ENCODE measurements at regions not wholly inside any gene's neighbourhood (a gene's known extent, or its start where the extent isn't known, plus 50 kb on each side); places are given as distances from the start of the nearest gene placed in this dataset.

DNA sequence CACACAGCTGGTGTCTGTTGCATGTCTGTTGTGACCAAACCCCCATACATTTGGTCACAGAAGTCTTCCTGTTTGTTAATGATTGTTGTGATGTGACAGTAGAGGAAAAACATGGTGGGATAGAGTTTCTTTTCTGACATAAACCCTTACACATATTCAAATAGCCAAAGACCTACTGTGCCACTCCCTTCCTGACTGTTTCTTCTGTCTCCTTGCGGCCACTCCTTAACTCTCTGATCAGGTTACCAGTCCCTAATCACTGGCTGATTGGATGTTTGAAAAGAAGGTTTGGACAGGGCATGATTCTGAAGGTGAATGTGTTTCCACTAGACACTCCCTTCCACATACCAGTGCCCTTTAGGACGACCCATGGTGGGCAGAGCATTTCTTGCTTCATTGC, 101.2 kb downstream of the SCP2D1 start:
- FAIRE-seq = no peak
- TF ChIP-seq HDAC6 (IDR thresholded peaks at IDR 0.05; ENCODE audit: low read depth, low read length) (no peak), EP300 (IDR thresholded peaks at IDR 0.05; ENCODE audit: borderline replicate concordance in 1 of 2, low read depth in 2 of 2, low read length in 2 of 2) (no peak), KDM5A (IDR thresholded peaks at IDR 0.05; ENCODE audit: low read length) (no peak), CEBPB (IDR thresholded peaks at IDR 0.05; ENCODE audit: low read depth, low read length) (no peak), SUZ12 (IDR thresholded peaks at IDR 0.05; ENCODE audit: low read length) (no peak)

More for the DNA sequence above, 101.2 kb downstream of the SCP2D1 start:
- no peak for DNase-seq (ENCODE audit: low read depth in 1 of 2, low spot score in 2 of 2)
- Histone ChIP-seq H3K4me3 (ENCODE audit: extremely low read depth in 1 of 4, insufficient read depth in 2 of 4, low read depth in 3 of 4, low read length in 4 of 4) (no peak overlapping the region), H3K27ac (ENCODE audit: low read depth, low read length) (no peak overlapping the region), H3K56ac (replicated peaks; ENCODE audit: insufficient read length, low read depth, low read length) (no peak overlapping the region), H4K5ac (ENCODE audit: insufficient read length, low read depth, low read length) (no peak overlapping the region), H3K23me2 (ENCODE audit: low read depth, low read length) (no peaks in the 10 kb centered on the region), H3K18ac (ENCODE audit: extremely low read depth, low read length) (no peak overlapping the region), H3K79me2 (ENCODE audit: control insufficient read depth in 1 of 2, insufficient read depth in 2 of 2, low read length in 2 of 2) (no peaks in the 10 kb centered on the region), H4K8ac (ENCODE audit: extremely low read depth, insufficient read depth, low read length) (no peak overlapping the region), H2BK20ac (ENCODE audit: low read length) (no peak overlapping the region), H2BK5ac (ENCODE audit: low read depth, low read length) (no peak overlapping the region), H3K9ac (replicated peaks in 1 of 4; ENCODE audit: extremely low read depth in 1 of 4, low read depth in 3 of 4, low read length in 3 of 4) (no peak overlapping the region), H2AK5ac (ENCODE audit: low read depth, low read length) (no peak overlapping the region), H3K27me3 (replicated peaks in 1 of 4; ENCODE audit: control insufficient read depth in 3 of 4, extremely low read depth in 1 of 4, insufficient read depth in 3 of 4, low read length in 3 of 4) (no peaks in the 10 kb centered on the region), H3K4ac (replicated peaks; ENCODE audit: insufficient read length, low read depth, low read length) (no peak overlapping the region), H3K4me2 (ENCODE audit: insufficient read depth in 1 of 2, low read depth in 2 of 2, low read length in 2 of 2) (no peak overlapping the region), H3K14ac (ENCODE audit: insufficient read length) (no peak overlapping the region), H3K9me3 (ENCODE audit: insufficient read depth in 2 of 2, low read depth in 1 of 2, low read length in 1 of 2) (no peaks in the 10 kb centered on the region), H3K4me1 (replicated peaks in 1 of 4; ENCODE audit: control insufficient read depth in 3 of 4, insufficient read depth in 4 of 4, low read length in 3 of 4) (no peaks in the 10 kb centered on the region), H3K23ac (ENCODE audit: insufficient read length) (no peak overlapping the region), H3K79me1 (ENCODE audit: low read depth, low read length) (no peaks in the 10 kb centered on the region), H2AFZ (ENCODE audit: low read length) (no peak overlapping the region), H2BK15ac (ENCODE audit: low read length) (no peak overlapping the region), H4K20me1 (replicated peaks in 1 of 2; ENCODE audit: control insufficient read depth in 1 of 2, insufficient read depth in 2 of 2, low read length in 2 of 2) (no peaks in the 10 kb centered on the region), H2BK120ac (replicated peaks; ENCODE audit: low read depth, low read length) (no peak overlapping the region), H4K91ac (replicated peaks; ENCODE audit: insufficient read length, low read length) (no peak overlapping the region), H3K36me3 (ENCODE audit: control insufficient read depth in 2 of 4, insufficient read depth in 4 of 4, low read length in 3 of 4) (no peaks in the 10 kb centered on the region), H2BK12ac (ENCODE audit: low read depth, low read length) (no peak overlapping the region)
- 86% methylated on average over 2 of the region's 2 CpGs; no CpG with 5 or more reads in 1 of the 2 experiments for WGBS, 2 experiments (ENCODE audit: extremely low coverage in 1 of 2, insufficient coverage in 1 of 2, insufficient read length in 1 of 2, insufficient replicate concordance in 2 of 2, low coverage in 1 of 2, low lambda C conversion rate in 2 of 2, missing lambda C conversion rate in 1 of 2)
- POLR2A ChIA-PET (ENCODE audit: partially characterized antibody) = no interaction called here
- CTCF ChIA-PET (ENCODE audit: partially characterized antibody) = interaction anchor here (1.8 kb wide), 1 partner anchor 10 kb away, joined by 8 read pairs; no protein-coding TSS in a partner anchor

All from H1 (cell line).